Astrocyte of the spinal cord (primary cell): ENCODE measurements at regions not wholly inside any gene's neighbourhood (a gene's known extent, or its start where the extent isn't known, plus 50 kb on each side); places are given as distances from the start of the nearest gene placed in this dataset.
"Not testable (repeated sequence)": the region's sequence is repeated elsewhere in the genome, so short reads cannot be mapped to it uniquely, and the experiment has no call there.

ENCODE experiments used
- DNase-seq: peaks from one replicate; pipeline ENCODE4 v3.0.0; 2011; ENCODE audit warnings: low read depth, low spot score
- H3K4me3 ChIP-seq: 2 replicates; pipeline ENCODE4 v1.5.1; 2011; ENCODE audit warnings: low read depth, mild to moderate bottlenecking, low read length, moderate library complexity
- in situ Hi-C: cut with HindIII; loops from 2 replicates; pipeline ENCODE4 v1.10.0; 2017; ENCODE audit warnings: low sequenced_read_pairs
- TF ChIP-seq, protein P1 (sequence below): IDR thresholded peaks from 2 replicates; pipeline ENCODE4 v1.5.1; 2012; ENCODE audit warnings: low read depth, mild to moderate bottlenecking, low read length, inconsistent platforms

- TF ChIP-seq, protein P1, sequence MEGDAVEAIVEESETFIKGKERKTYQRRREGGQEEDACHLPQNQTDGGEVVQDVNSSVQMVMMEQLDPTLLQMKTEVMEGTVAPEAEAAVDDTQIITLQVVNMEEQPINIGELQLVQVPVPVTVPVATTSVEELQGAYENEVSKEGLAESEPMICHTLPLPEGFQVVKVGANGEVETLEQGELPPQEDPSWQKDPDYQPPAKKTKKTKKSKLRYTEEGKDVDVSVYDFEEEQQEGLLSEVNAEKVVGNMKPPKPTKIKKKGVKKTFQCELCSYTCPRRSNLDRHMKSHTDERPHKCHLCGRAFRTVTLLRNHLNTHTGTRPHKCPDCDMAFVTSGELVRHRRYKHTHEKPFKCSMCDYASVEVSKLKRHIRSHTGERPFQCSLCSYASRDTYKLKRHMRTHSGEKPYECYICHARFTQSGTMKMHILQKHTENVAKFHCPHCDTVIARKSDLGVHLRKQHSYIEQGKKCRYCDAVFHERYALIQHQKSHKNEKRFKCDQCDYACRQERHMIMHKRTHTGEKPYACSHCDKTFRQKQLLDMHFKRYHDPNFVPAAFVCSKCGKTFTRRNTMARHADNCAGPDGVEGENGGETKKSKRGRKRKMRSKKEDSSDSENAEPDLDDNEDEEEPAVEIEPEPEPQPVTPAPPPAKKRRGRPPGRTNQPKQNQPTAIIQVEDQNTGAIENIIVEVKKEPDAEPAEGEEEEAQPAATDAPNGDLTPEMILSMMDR = no peak
- in situ Hi-C loops = no loop called here
- no peak for DNase-seq
- no peak overlapping the region for H3K4me3 ChIP-seq
Measured at GRCh38 chr6:169975286-169975685, 223.9 kb downstream of the ERMARD start.

DNA sequence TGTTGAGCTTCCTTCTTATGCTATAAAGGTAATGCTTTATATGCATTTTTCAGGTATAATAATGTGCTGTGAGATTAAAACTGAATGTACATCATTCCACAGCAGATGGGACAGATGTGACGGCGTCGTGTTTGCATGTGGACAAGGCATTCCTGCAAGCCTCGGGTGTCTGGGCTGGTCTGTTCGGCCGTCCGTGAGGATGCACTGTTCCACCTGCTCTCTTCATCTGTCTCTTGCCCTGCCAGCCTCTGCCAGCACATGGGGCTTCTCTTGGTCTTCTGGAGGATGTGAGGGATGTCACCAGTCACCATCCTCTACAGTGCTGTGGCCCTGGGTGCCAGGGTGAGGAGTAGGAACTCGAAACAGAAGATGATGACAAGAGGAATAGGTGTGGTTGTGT is 223.2 kb downstream of the ERMARD start:
- no peak for DNase-seq
- in situ Hi-C loops = no loop called here

DNA sequence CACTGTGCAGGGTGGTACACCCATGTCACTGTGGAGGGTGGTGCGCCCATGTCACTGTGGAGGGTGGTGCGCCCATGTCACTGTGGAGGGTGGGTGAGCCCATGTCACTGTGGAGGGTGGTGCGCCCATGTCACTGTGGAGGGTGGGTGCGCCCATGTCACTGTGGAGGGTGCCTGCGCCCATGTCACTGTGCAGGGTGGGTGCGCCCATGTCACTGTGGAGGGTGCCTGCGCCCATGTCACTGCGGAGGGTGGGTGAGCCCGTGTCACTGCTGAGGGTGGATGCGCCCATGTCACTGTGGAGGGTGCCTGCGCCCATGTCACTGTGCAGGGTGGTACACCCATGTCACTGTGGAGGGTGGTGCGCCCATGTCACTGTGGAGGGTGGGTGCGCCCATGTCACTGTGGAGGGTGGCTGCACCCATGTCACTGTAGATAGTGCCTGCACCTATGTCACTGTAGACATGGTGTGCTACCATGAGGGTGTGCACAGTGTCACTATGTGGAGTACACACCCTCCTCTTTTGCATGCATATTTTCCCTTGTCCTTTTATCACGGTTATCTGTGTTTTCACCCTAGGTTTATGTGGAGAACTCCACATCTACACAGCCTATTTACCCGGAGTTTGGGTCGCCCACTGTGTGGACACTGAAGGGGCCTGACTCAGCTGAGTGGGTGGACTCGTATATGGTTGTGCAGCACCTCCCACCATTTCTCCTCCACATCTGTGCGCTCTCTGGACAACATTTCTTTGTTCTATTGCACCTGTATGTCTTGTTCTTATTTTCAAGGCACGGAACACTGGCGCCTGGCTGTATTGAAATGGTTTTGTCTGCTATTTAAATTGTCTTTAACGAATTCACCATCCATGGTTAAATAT is 222.4 kb downstream of the ERMARD start:
- in situ Hi-C loops = not testable (repeated sequence)

More for the DNA sequence above, 223.2 kb downstream of the ERMARD start:
- no peak overlapping the region for H3K4me3 ChIP-seq
- TF ChIP-seq, protein P1 = no peak

GRCh38 chr6:169972736-169973135 is 221.3 kb downstream of the ERMARD start:
- H3K4me3 ChIP-seq = no peak overlapping the region
- in situ Hi-C loops = no loop called here
- no peak for DNase-seq
- TF ChIP-seq, protein P1 = no peak

More for the DNA sequence above, 222.4 kb downstream of the ERMARD start:
- not testable (repeated sequence) for DNase-seq, H3K4me3 ChIP-seq

DNA sequence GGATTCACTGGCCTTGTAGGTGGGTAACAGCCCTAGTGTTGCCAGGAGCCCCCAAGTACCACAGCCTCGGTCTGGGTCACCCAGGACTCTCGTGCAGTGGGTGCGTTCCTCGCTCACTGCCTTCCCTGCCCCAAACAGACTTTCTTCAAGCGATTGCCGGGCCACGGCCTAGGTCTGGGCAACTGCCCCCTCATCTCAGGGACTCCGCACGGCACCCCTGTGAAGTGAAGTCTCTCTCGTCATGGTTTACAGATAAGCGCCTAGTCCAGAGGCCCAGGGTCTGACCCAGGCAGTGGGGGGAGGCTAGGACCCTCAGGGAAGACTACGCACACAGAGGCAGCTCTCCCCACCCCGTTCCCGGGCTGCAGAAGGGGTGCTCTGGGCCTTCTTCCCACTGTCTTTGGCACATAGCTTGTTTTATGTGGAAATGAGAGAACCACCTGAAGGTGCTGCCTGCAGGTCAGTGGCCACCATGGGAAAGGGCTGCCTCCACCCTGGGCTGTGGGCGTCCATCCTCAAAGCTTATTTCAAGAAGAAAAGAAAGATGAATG is 220.8 kb downstream of the ERMARD start:
- in situ Hi-C loops = no loop called here
- H3K4me3 ChIP-seq = no peak overlapping the region
- DNase-seq = no peak
- TF ChIP-seq, protein P1 = no peak

- no peak for DNase-seq
- in situ Hi-C loops = no loop called here
- no peak overlapping the region for H3K4me3 ChIP-seq
- TF ChIP-seq, protein P1 = no peak
Measured at GRCh38 chr6:169971081-169971861, 219.8 kb downstream of the ERMARD start.
